GM18873 (cell line): ENCODE measurements at regions not wholly inside any gene's neighbourhood (a gene's known extent, or its start where the extent isn't known, plus 50 kb on each side); places are given as distances from the start of the nearest gene placed in this dataset.

Experiments used
- ATAC-seq: cut with Tn5 transposase; IDR thresholded peaks from one replicate; pipeline ENCODE4 v1.9.1; 2021; ENCODE audit warnings: mild to moderate bottlenecking, moderate library complexity, moderate number of reproducible peaks; ENCODE audit not compliant: unreplicated experiment, low FRiP score

DNA sequence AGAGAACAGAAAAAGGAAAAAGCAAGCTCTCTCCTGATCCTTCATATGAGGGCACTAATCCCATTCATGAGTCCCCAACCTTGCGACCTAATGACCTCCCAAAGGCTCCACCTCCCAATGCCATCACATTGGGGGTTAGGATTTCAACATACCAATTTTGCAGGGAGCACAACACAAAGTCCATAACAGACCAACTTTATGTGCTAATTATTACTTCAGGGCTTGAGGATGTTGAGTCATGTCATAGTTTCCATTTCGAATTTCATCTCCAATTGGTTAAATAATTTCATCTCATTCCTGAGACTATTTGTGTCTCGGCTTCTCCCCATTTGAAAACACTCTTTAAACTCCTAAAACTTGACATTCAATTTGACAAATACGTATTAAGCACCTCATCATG, 69.9 kb upstream of the KLF7 start:
- ATAC-seq: no peak

DNA sequence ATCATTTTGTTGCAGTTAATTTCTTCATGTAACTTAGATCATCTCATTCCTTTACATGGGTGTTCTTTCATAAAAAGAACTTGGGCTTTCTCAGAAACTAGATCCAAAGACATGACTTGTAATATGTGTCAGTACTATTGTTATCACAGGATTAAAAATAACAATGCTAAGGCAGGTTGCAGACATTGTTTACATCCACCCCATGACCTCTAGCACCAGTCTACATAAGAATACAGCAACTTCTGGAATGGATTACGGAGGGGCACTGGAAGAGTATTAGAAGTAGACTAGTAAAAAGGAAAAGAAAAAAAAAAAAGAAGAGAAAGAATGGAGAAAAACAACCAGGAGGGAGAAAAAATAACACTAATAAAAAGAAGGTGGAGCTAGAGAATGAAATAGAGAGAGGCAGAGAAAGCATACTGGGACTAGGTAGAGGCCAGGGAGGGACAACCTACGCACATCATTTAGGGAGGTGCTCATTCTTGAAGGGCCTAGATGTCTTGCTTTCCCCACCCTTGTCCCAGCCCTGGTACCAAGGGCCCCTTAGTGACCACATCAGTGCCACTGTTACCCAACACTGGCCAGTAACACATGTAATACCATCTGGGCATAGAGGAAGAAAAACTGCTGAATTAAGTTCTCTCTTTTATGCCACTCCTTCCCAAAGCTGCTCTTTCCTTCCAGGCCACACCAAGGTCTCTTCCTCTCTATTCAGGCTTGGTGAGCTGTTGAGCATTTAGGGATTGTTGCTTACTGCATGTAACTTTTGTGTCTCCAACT, 70.6 kb upstream of the KLF7 start:
- ATAC-seq: no peak

GRCh38 chr2:207238831-207239701, 73.3 kb upstream of the KLF7 start:
- no peak for ATAC-seq

- no peak for ATAC-seq
These were observed 74.2 kb upstream of the KLF7 start for GRCh38 chr2:207239754-207240494.

DNA sequence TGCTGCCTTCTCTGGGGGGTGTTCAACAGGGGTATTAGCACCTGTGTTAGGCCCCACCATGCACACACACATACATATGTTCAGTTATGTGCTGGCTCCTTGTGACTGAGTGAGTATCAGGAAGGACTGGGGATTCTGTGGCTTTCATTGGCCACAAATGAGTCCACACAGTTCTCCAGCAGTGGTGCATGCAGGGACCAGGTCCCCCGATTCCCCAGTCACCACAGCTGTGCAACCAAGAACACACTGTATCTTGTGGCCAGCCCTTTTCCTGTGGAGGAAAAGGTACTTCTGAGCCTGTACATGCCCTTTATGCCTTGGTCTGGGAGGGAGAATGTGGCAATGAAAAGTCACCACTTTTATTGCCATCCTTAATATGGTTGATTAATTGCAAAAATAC, 74.9 kb upstream of the KLF7 start:
- no peak for ATAC-seq

DNA sequence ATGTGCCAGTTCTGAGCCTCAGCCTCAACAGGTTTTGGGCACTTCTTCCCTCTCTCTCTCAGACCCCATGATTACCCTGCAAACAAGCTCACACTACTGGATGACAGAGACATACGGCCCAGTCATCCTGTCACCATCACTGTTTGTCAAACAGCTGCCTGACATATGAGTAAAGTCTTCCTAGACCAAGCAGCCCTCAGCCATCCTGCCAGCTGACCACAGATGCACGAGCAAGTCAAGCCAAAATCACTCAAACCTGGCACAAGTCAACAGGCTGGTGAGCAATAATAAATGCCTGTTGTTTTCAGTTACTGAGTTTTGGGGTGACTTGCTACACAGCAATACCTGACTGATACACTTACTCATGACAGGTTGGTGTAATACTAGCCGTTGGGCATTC, 75.5 kb upstream of the KLF7 start:
- ATAC-seq: no peak

DNA sequence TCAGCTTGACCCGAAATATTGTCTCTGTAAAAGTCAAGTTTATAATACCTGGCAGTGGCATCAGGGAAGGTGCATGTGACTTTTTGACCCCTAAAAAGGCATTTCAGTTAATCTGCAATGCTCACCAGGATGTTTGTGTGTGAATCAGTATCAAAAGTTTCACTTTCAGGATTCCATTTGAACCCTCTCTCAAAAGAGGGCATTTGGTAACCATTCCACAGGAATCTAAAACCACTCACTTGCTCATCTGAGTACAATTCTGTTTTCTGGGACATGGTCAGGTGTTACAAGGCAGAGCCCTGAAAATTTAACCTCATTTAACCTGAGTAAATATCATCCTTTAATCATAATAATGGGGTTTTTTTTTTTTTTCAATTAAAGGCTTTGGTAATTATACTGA, 77.9 kb upstream of the KLF7 start:
- ATAC-seq: no peak

GRCh38 chr2:207244971-207245925, 79.5 kb upstream of the KLF7 start:
- no peak for ATAC-seq

DNA sequence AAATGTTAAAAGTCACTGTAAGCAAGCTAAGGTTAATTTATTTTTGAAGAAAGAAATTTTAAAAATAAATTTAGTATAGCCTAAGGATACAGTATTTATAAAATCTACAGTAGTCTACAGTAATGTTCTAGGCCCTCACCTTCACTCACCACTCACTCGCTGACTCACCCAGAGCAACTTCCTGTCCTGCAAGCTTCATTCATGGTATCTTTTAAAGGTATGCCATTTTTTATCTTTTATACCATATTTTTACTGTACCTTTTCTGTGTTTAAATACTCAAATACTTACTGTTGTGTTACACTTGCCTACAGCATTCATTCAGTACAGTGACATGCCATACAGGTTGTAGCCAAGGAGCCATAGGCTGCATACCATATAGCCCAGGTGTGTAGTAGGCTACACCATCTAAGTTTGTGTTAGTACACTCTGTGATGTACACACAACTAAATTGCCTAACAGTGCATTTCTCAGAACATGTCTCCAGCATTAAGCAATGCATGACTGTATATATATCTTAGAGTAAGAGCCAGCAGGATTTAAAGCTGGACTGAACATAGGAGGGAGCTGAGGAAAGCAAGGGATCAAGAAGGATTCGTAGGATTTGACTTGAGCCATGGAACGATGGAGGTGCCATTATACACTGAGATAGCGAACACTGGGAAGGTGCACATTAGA, 83.1 kb upstream of the KLF7 start:
- ATAC-seq: no peak

- ATAC-seq: no peak
These were observed 85.3 kb upstream of the KLF7 start for GRCh38 chr2:207251022-207251421.

DNA sequence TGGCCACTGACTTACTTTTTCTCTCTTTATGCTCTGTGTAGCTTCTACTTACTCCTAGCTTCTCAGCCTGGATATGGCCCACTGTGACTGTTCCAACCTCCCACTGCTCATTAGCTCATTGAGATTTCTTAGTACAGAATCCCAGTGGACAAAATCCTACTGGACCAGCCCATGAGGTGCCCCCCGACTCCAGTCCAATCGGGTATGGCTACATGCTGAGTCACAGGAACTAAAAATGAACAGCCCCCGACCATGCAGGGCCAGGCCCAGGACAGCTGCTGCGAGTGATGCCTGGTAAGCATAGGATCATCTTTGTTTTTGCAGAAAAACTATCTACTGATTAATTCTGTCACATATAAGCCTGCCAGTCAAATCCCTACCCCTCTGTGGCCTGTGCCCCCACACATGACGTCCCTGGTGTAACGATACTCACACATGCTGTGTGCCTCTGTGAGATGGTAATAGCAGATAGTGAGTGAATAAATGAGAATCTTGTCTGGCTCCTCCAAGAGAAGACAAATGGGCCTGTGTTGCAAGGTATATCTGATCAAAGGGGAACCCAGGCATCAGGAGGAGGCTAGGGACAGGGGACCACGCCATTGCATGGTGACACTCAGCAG, 85.9 kb upstream of the KLF7 start:
- ATAC-seq: no peak

- ATAC-seq: no peak
These were observed 86.7 kb upstream of the KLF7 start for GRCh38 chr2:207252416-207252815.

DNA sequence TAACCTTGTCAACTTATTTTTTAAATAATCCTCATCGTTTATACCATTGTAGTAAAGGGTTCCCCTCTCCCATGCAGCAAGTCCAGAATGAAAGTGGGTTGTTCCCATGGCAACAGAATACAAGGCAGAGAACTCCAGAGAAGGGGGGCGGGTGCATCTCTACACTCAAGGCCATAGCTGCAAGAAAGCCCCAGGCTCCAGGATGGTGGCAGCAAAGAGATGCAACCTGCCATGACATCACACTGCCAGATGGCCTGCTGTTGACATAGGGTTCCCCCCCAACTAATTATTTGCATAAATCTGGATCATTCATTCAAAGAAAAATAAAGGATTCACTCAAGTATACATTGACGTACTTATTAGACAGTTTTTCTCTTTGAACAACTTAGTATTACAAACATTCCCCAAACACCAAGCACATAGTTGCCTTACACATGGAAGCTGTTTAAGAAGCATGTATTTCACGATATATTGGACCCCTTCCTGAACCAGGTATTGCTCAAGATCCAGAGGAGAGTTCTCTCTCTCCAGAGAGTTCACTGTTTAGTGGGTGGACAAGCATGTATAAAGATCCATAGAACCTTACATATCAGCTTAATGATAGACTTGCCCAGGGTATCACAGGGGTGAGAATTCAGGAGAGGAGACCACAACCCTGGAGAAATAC, 87.4 kb upstream of the KLF7 start:
- ATAC-seq: no peak

- ATAC-seq: no peak
These were observed 88.1 kb upstream of the KLF7 start for GRCh38 chr2:207253666-207254345.

DNA sequence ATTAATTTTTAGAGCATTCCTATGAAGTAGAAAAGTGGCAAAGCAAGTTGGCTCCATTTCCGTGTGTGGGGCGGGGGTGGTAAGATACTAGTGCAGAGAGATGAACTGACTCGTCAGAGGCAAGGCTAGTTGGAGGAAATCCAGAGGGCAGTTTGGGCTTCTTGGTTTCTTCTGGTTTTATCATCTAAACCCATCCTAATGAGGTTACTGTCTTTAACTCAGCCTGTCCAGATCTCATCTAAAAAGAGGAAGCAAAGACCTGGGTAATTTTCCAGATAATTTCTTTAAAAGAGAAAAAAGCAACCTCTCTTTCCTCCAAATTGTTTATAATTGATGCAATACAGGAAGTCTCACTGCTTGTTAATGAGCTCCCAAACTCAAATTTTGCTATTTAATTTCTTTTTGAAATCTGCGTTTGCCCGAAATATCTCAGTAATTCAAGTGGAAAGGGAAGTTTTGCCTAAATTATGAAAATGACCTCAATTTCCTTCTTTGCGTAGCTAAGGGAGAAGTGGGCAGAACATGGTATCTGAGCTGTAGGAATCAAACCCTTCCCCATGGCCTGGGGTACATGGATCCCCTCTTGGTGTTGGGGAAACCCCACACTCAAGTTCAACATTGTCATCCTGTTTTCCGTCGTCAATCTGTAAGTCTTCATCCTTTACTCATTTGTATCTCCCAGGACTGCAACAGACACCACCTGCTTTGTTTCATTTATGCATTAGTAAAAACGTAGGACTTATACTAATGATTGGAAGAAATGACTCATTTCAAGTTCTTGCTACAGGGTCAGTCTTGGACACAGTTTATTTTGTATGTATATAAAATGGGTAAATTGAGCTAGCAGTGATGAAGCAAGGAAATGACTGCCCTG, 89.1 kb upstream of the KLF7 start:
- ATAC-seq: no peak

- ATAC-seq: no peak
These were observed 90.1 kb upstream of the KLF7 start for GRCh38 chr2:207255565-207256470.
